Spleen (tissue), 11 donors: ENCODE measurements at regions not wholly inside any gene's neighbourhood (a gene's known extent, or its start where the extent isn't known, plus 50 kb on each side); places are given as distances from the start of the nearest gene placed in this dataset.

Experiments used
- DNase-seq: peaks from one replicate; pipeline ENCODE4 v3.0.0-alpha.2; 2020
- H3K27ac ChIP-seq, 8 donors: fragments of 200-600 bp; sonication (generic) in 7 of 8; 1 replicate in 4 of 8; 2 replicates in 4 of 8; pipeline versions ENCODE4 v1.5.0 to v1.8.0; 2016 to 2021; ENCODE audit warnings: inconsistent platforms in 4 of 8, mild to moderate bottlenecking in 4 of 8, moderate library complexity in 1 of 8
- H3K27me3 ChIP-seq, 7 donors: fragments of 200-600 bp; sonication (generic) in 6 of 7; replicated peaks in 1 of 7; 1 replicate in 4 of 7; 2 replicates in 3 of 7; pipeline versions ENCODE4 v1.5.0 to v1.8.0; 2016 to 2021; ENCODE audit warnings: inconsistent platforms in 3 of 7, mild to moderate bottlenecking in 1 of 7
- H3K36me3 ChIP-seq, 6 donors: fragments of 200-600 bp; sonication (generic) in 5 of 6; 1 replicate in 4 of 6; 2 replicates in 2 of 6; pipeline versions ENCODE4 v1.5.0 to v1.8.0; 2016 to 2021; ENCODE audit warnings: inconsistent platforms in 2 of 6
- H3K4me1 ChIP-seq, 6 donors: fragments of 200-600 bp; sonication (generic) in 5 of 6; 1 replicate in 3 of 6; 2 replicates in 3 of 6; pipeline versions ENCODE4 v1.5.0 to v1.8.0; 2016 to 2021; ENCODE audit warnings: inconsistent platforms in 3 of 6
- H3K4me3 ChIP-seq, 8 donors: fragments of 200-600 bp; sonication (generic) in 7 of 8; 1 replicate in 4 of 8; 2 replicates in 4 of 8; pipeline versions ENCODE4 v1.5.0 to v1.8.0; 2016 to 2021; ENCODE audit warnings: inconsistent platforms in 4 of 8, mild to moderate bottlenecking in 4 of 8, moderate library complexity in 2 of 8
- H3K9me3 ChIP-seq, 8 donors: fragments of 200-600 bp; sonication (generic) in 7 of 8; 1 replicate in 4 of 8; 2 replicates in 4 of 8; pipeline versions ENCODE4 v1.5.0 to v1.8.0; 2016 to 2021; ENCODE audit warnings: inconsistent platforms in 4 of 8
- POLR2A ChIP-seq, 3 donors: fragments of 450-650 bp; IDR thresholded peaks; one replicate each; pipeline ENCODE4 v1.5.1; 2017; ENCODE audit warnings: antibody characterized with exemption in 3 of 3, mild to moderate bottlenecking in 1 of 3
- POLR2AphosphoS5 ChIP-seq, 3 donors: sonication (generic); formaldehyde crosslinking; IDR thresholded peaks; one replicate each; pipeline ENCODE4 v1.5.1; 2017; ENCODE audit warnings: antibody characterized with exemption in 3 of 3
- WGBS, 5 donors: extraction: QIAGEN DNeasy Blood & Tissue Kit in 3 of 5; methylation state at CpG; one replicate each; pipeline versions ENCODE4 v1.1.5 to v1.1.7; 2013 to 2018; 5-methylcytosine and 5-hydroxymethylcytosine counted together
- intact Hi-C: fragments of 100-400 bp; cut with DNase I; formaldehyde crosslinking; loops from one replicate; pipeline ENCODE4 v1.15.0; 2023; ENCODE audit warnings: low total_unique reads
- TF ChIP-seq, protein P1 (sequence below), 11 experiments: fragments of 200-600 bp in 7 of 11; fragments of 450-650 bp in 4 of 11; sonication (generic) in 4 of 11; IDR thresholded peaks in 8 of 11; conservative IDR thresholded peaks in 3 of 11; 1 replicate in 7 of 11; 2 replicates in 4 of 11; pipeline versions ENCODE4 v1.4.0 to v1.8.0; 2016 to 2021; ENCODE audit warnings: antibody characterized with exemption in 11 of 11, inconsistent platforms in 4 of 11, mild to moderate bottlenecking in 1 of 11
- donor health status: healthy with polysubstance abuse.
- donor health status: DM: no; HTN: no; CAD: no; lungs with moderate emphysema.
- donor health status: DM: no; HTN: no; CAD: no.
- donor health status: Bipolar disorder and iron deficiency.
- donor health status: healthy.
- donor health status: DM: no; HTN: no; CAD: no.
- donor health status: DM: yes; HTN: yes; CAD: no.

DNA sequence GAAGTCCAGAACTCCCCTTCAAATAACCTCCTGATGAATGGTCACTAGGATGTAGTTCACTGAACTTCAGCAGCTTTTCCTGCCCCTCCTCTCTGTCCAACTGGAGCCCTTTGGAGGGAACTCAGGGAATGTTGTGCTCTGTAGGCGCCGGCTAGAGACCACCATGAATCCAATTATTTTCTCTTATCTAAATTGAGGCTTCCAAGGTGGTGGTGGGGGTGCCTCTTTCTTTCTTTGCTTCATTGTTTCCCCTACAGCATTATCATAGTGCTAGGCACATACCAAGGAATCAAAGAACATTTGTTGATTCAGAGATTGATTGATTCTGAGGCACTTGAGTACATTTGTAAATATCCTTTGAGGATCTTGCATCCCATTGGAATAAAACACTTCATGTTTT lies 426.6 kb upstream of the PLXNA2 start:
- WGBS, 5 donors = 67 to 89% (median 78%) methylated on average over 2 of the region's 2 CpGs
- TF ChIP-seq, protein P1, sequence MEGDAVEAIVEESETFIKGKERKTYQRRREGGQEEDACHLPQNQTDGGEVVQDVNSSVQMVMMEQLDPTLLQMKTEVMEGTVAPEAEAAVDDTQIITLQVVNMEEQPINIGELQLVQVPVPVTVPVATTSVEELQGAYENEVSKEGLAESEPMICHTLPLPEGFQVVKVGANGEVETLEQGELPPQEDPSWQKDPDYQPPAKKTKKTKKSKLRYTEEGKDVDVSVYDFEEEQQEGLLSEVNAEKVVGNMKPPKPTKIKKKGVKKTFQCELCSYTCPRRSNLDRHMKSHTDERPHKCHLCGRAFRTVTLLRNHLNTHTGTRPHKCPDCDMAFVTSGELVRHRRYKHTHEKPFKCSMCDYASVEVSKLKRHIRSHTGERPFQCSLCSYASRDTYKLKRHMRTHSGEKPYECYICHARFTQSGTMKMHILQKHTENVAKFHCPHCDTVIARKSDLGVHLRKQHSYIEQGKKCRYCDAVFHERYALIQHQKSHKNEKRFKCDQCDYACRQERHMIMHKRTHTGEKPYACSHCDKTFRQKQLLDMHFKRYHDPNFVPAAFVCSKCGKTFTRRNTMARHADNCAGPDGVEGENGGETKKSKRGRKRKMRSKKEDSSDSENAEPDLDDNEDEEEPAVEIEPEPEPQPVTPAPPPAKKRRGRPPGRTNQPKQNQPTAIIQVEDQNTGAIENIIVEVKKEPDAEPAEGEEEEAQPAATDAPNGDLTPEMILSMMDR (IDR thresholded peaks at IDR 0.05 in 8 of 11, conservative IDR thresholded peaks at IDR 0.05 in 3 of 11) = no peak
- TF ChIP-seq POLR2A (IDR thresholded peaks at IDR 0.05) (no peak), POLR2AphosphoS5 (IDR thresholded peaks at IDR 0.05) (no peak)
- no peak overlapping the region for H3K4me3 ChIP-seq
- H3K9me3 ChIP-seq = no peaks in the 10 kb centered on the region
- intact Hi-C loops = no loop called here
- H3K4me1 ChIP-seq = no peaks in the 10 kb centered on the region
- H3K27me3 ChIP-seq = no peaks in the 10 kb centered on the region
- H3K36me3 ChIP-seq = no peaks in the 10 kb centered on the region
- no peak for DNase-seq
- no peak overlapping the region for H3K27ac ChIP-seq

DNA sequence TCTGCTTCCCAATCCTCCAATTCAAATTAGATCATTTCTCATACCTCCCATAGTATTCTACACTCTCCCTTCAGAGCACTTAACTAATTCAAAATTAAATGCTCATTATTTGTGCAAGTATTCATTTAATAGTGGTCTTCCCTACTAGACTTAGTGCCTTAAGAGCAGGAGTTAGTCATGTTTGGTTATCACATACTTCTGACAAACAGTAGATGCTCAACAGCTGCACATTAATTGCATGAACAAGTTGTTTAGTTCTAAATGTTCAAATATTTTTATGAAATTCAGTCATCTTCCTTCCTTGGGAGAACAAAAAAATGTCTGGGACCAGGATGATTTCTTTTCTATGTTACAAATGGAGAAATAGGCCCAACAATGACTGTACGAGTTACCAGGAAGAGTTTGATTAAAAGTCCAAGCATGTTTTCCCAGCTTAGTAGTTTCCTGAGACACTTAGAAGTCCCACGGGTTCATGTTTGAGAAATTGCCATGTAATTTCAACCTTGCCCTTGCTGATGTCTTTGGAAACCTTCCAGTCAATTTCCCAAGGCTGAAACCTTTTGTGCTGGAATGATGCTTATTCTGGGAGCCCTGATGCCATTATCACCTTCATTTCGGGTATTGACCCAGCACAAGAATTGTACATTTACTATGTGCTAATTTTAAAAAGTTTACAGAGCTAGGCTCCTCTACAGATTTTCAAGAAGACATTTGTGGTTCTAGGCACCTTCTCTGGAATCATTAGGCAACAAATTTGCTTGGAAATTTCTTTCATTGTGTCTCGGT lies 437.9 kb upstream of the PLXNA2 start:
- no peak overlapping the region for H3K27ac ChIP-seq

GRCh38 chr1:208682664-208683013 lies 438.5 kb upstream of the PLXNA2 start:
- no peak for DNase-seq
- H3K27ac ChIP-seq = no peak overlapping the region
- no peaks in the 10 kb centered on the region for H3K36me3 ChIP-seq
- intact Hi-C loops = no loop called here
- H3K9me3 ChIP-seq = no peaks in the 10 kb centered on the region
- peaks cover 0 to 5% (median 0%) of the 10 kb centered on the region in 7 donors for H3K27me3 ChIP-seq
- H3K4me1 ChIP-seq = no peaks in the 10 kb centered on the region
- TF ChIP-seq POLR2A (IDR thresholded peaks at IDR 0.05) (no peak), POLR2AphosphoS5 (IDR thresholded peaks at IDR 0.05) (no peak)
- TF ChIP-seq, protein P1 (IDR thresholded peaks at IDR 0.05 in 8 of 11, conservative IDR thresholded peaks at IDR 0.05 in 3 of 11) = no peak
- no peak overlapping the region for H3K4me3 ChIP-seq
- WGBS, 5 donors = 7 to 19% (median 12%) methylated on average over 2 of the region's 2 CpGs

More for the DNA sequence above, 437.9 kb upstream of the PLXNA2 start:
- intact Hi-C loops = no loop called here
- no peak for DNase-seq
- Histone ChIP-seq H3K36me3 (no peaks in the 10 kb centered on the region), H3K4me1 (no peaks in the 10 kb centered on the region), H3K27me3 (peaks cover 0 to 8% (median 0%) of the 10 kb centered on the region in 7 donors), H3K9me3 (no peaks in the 10 kb centered on the region), H3K4me3 (no peak overlapping the region)
- WGBS, 5 donors = 37 to 57% (median 43%) methylated on average over 4 of the region's 4 CpGs
- TF ChIP-seq POLR2AphosphoS5 (IDR thresholded peaks at IDR 0.05) = no peak
- TF ChIP-seq POLR2A (IDR thresholded peaks at IDR 0.05) = no peak
- TF ChIP-seq, protein P1 (IDR thresholded peaks at IDR 0.05 in 8 of 11, conservative IDR thresholded peaks at IDR 0.05 in 3 of 11) = no peak

- intact Hi-C loops = no loop called here
- H3K27ac ChIP-seq = no peak overlapping the region
- no peak overlapping the region for H3K4me3 ChIP-seq
- no peaks in the 10 kb centered on the region for H3K9me3 ChIP-seq
- TF ChIP-seq, protein P1 (IDR thresholded peaks at IDR 0.05 in 8 of 11, conservative IDR thresholded peaks at IDR 0.05 in 3 of 11) = no peak
- TF ChIP-seq POLR2A (IDR thresholded peaks at IDR 0.05) = no peak
- no peak for TF ChIP-seq POLR2AphosphoS5 (IDR thresholded peaks at IDR 0.05)
- DNase-seq = no peak
- no peaks in the 10 kb centered on the region for H3K36me3 ChIP-seq
- no peaks in the 10 kb centered on the region for H3K4me1 ChIP-seq
- no peaks in the 10 kb centered on the region for H3K27me3 ChIP-seq
Observed at GRCh38 chr1:208683141-208683540, 439.0 kb upstream of the PLXNA2 start.
